Stimulated activated CD8-positive, alpha-beta memory T cell treated with anti-CD3 and anti-CD28 coated beads, Interleukin-2, amount 100 ng/mL, for 1 hour (primary cell): ENCODE measurements at regions not wholly inside any gene's neighbourhood (a gene's known extent, or its start where the extent isn't known, plus 50 kb on each side); places are given as distances from the start of the nearest gene placed in this dataset.
"Not testable (repeated sequence)": the region's sequence is repeated elsewhere in the genome, so short reads cannot be mapped to it uniquely, and the experiment has no call there.

Experiments used
- DNase-seq, 2 donors: peaks; one replicate each; pipeline ENCODE4 v3.0.0-alpha.2; 2020; ENCODE audit warnings: low read depth in 2 of 2

DNA sequence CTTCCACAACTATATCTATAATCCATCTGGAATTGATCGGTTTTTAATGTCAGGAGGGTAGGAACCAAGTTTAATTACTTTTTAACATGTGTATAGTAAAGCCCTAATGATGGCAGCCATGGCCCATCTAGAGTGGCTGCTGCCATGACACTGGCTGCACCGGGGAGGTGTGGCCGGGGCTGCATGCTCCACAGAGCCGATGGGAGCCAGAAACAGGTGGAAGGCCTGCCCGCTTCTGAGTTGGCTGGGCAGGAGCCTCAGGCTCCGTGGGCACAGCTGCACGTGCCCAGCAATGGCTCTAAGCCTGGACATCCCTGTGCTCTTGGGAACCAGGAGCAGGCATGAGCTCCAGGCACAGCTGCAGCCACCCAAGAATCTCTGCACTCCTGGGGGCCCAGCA lies 73.0 kb downstream of the GBP6 start:
- DNase-seq, result no peak

DNA sequence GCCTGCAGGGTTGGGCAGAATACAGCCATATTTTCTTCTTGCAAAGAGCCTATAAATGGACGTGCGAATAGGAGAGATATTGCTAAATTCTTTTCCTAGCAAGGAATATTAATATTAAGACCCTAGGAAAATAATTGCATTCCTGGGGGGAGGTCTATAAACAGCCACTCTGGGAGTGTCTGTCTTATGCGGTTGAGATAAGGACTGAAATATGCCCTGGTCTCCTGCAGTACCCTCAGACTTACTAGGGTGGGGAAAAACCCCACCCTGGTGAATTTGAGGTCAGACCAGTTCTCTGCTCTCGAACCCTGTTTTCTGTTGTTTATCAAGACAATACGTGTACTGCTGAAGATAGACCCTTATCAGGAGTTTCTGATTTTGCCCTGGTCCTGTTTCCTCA lies 74.4 kb downstream of the GBP6 start:
- not testable (repeated sequence) for DNase-seq

GRCh38 chr1:89440911-89441310 lies 77.1 kb downstream of the GBP6 start:
- no peak for DNase-seq

DNA sequence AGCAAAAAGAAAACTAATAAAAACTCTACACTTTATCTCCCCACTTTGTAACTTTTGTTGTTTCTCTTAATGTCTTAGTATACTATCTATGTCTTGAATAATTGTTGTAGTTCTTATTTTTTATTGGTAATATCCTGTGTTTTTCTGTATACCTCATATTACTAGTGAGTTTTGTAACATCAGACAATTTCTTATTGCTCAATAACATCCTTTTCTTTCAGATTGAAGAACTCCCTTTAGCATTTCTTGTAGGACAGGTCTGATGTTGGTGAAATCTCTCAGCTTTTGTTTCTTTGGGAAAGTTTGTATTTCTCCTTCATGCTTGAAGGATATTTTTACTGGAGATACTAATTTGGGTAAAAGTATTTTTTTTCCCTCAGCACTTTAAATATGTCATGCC lies 79.8 kb upstream of the LRRC8B start:
- no peak for DNase-seq

GRCh38 chr1:89451011-89451410 lies 73.6 kb upstream of the LRRC8B start:
- DNase-seq, result no peak

DNA sequence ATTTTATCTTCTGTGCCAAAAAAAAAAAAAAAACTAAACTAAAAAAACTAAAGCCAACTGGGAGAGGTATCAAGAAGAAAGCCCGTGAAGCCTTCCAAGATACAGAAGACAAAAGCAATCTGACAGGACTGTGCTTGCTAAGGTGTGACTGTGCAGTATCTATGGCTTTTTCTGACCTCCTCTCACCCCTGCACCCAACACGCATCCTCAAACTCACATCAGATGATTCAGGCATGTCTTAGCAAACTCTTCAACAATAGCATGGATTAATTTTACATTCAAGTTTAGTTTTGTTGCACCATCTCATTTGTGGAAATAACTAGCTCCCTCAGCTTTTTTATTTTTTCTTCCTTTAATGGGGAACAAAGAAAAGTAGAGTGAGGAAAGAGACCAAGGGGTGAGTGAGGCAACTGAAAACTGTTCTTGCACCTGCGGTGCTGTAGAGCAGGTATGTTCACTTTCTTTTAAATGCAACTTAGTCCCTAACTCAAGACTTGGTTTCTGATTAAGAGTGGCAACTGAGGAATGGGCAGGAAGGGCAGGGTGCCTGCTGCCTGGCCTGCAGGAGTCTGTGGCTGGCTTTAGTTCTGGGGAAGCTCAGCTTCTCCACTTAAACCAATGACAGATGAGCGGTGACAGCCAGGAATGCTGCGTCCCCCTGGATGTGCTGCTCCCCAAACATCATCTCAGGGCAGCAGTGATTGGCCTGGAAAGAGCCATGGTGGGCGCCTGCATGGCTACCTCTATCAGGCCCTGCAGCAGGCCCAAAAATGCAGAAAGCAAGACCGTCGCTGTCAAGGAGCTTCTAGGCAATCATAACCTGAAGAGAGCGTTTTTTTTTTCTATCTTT lies 71.3 kb upstream of the LRRC8B start:
- no peak for DNase-seq

DNA sequence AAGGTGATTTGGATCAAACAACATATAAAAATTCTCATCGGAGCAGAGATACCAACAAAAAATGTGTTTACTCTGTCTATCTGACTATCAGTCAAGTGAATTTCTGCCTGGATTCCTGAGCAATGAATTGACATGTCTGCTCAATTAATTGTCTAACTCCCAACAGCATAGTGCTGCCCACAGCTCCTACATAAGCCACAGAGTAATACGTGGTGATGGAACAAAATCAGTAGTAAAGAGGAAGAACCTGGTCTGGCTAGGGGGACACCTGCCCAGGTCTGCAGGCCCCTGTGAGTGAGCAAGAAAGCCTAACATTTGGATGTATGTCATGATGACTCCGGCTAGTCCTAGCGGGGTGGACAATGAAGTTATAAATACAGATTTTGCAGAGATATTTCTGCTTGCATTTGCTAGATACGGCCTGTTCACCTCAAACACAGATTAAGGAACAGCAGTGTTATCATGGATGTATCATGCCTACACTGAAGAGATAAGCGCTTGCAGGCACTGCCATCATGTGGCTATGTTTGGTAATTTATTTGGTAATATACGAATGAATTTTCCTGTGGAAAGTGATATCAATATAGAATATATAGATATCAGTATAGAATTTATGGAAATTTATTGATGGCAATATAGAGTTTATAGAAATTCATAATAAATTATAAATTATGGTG lies 69.6 kb upstream of the LRRC8B start:
- DNase-seq, result peak; percentile 16 to 30

DNA sequence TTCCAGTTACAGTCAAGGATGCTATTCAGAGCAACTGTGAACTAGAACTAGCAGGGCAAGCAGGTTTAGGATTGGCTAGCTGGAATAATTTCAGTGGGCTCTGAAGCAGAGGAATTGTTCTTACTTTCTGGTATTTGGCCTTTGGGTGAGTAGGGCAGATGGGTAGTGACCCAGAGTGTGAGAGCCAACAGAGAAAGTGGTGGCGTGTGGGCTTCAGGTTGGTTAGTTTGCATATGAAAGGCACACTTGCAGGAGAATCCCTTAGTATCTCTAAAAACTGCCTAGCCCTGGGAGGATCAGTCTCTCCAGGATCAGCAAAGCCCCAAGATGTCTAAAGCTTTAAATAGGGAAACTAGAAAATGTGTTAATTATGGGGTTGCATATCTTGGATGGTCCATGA lies 67.6 kb upstream of the LRRC8B start:
- no peak for DNase-seq

DNA sequence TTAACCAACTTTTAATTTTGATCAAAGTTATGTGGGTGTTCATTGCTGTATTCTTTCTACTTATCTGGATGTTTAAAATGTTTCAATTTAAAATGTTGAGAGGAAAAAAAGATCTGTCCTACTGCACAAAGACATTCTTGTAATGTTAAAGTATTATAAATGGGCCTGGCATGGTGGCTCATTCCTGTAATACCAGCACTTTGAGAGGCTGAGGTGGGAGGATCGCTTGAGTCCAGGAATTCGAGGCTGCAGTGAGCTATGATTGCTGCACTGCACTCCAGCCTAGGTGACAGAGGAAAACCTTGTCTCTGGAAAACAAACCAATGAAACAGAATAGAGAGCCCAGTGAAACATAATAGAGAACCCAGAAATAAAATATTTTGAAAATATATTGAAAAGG lies 65.5 kb upstream of the LRRC8B start:
- no peak for DNase-seq

GRCh38 chr1:89460325-89460724 lies 64.3 kb upstream of the LRRC8B start:
- no peak for DNase-seq

DNA sequence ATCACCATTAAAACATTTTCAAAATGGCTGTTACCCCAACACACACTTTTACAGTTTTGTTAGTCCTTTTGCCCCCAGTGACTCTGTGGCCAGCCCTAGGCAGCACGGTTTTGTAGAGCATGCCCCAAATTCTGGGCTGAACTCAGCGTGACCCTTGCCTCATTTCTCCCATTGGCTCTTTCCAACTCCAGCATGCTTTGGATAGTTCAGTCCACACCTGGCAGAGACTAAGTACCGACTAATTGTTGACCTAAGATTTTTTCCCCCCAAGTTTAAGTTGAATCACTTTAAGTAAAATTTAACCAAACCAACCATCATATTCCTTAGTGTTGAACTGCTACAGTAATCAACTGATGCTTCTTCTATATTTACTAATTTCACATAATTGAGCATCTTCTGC lies 62.4 kb upstream of the LRRC8B start:
- no peak for DNase-seq

GRCh38 chr1:89464008-89464407 lies 60.6 kb upstream of the LRRC8B start:
- no peak for DNase-seq

DNA sequence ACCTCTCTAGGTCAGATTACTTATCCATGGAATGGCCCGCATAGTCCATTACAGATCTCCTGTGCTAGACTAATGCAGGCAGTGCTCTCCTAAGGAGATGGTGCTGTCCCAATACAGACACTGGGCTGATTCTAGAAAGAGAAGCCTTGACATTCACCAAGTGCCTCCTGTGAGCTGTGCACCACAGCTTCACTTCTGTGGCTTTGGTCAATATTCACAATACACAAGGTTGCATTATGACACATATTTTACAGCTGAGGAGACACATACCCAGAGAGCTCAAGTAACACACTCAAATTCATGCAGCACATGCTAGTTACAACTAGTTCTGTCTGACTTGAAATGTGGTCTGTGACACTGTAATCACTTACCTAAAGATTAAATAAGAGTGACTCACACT lies 59.4 kb upstream of the LRRC8B start:
- DNase-seq, result no peak

DNA sequence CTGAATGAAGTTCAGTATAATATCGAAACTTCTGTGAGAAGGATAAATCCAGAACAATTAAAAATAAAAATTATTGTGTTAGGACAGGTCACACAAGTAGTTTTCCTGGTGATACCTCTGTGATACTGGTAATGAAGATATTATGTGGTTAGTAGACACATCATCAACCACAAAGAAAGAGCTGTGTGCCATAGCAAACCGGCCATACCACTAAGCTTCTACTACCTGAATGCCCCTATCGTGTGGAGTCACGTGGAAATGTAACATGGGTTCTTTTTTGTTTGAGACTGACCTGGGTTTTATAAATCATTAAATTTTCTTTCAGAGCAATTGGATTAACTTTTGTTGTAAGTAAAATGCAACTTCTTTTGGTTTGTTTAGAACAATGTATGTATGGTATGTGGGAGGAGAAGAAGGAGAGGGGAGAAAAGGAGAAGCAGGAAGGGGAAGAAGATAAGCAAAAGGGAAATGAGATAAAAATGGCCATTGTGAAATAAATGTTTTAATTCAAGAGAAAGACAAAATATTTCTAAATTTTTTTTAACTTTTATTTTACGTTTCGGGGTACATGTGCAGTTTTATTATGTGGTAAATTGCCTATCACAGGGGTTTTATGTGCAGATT lies 58.2 kb upstream of the LRRC8B start:
- DNase-seq, result no peak

- no peak for DNase-seq
These were observed 52.4 kb upstream of the LRRC8B start for GRCh38 chr1:89472253-89472652.

DNA sequence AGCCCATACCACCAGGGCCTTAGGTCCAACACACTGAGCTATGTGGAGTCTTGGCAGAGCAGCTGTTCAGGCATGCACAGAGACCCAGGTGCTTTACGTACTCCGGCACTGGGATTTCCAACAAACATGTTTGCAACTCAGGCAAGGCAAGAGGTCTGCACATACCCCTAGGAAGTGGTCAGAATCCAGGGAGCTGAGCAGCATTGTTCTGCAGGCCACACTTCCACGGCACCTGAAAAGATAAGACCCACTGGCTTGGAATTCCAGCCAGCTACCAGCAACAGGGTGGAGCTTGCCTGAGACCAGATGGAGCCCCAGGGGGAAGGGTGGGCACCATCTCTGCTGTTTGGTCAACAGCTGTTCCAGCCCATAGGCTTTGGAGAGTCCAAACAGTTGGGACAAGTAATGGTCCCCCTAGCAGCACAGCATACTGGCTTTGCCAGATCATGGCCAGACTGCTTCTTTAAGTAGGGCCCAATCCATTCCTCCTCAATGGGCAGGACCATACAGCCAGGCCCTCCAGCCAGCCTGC lies 51.7 kb upstream of the LRRC8B start:
- DNase-seq, result no peak
